ENCODE measurements at regions not wholly inside any gene's neighbourhood (a gene's known extent, or its start where the extent isn't known, plus 50 kb on each side); places are given as distances from the start of the nearest gene placed in this dataset.
"Not testable (repeated sequence)": the region's sequence is repeated elsewhere in the genome, so short reads cannot be mapped to it uniquely, and the experiment has no call there.

GRCh38 chr4:77282305-77282704 lies 125.3 kb downstream of the CCNG2 start:
- H3K27me3 Mint-ChIP-seq (ENCODE audit: low read depth) = peaks cover 87% of the 10 kb centered on the region
- no peaks in the 10 kb centered on the region for H3K4me1 Mint-ChIP-seq
- no peak for TF ChIP-seq CTCF (IDR thresholded peaks at IDR 0.05; ENCODE audit: unreplicated experiment)
- H3K27ac Mint-ChIP-seq = no peak overlapping the region
- H3K9me3 Mint-ChIP-seq = no peaks in the 10 kb centered on the region
- H3K4me3 Mint-ChIP-seq = no peak overlapping the region
- DNase-seq (ENCODE audit: low spot score in 2 of 2, unreplicated experiment in 2 of 2) = no peak
- H3K36me3 Mint-ChIP-seq = no peaks in the 10 kb centered on the region

- no peak for TF ChIP-seq CTCF (IDR thresholded peaks at IDR 0.05; ENCODE audit: unreplicated experiment)
- no peak overlapping the region for H3K27ac Mint-ChIP-seq
- H3K4me1 Mint-ChIP-seq = no peaks in the 10 kb centered on the region
- no peaks in the 10 kb centered on the region for H3K9me3 Mint-ChIP-seq
- no peaks in the 10 kb centered on the region for H3K36me3 Mint-ChIP-seq
- peaks cover 83% of the 10 kb centered on the region for H3K27me3 Mint-ChIP-seq (ENCODE audit: low read depth)
- DNase-seq (ENCODE audit: low spot score in 2 of 2, unreplicated experiment in 2 of 2) = no peak
- H3K4me3 Mint-ChIP-seq = no peak overlapping the region
Observed at GRCh38 chr4:77284036-77284435, 127.0 kb downstream of the CCNG2 start.

GRCh38 chr4:77286906-77287305 lies 129.9 kb downstream of the CCNG2 start:
- Mint-ChIP-seq H3K36me3 (no peaks in the 10 kb centered on the region), H3K27me3 (ENCODE audit: low read depth) (peaks cover 75% of the 10 kb centered on the region), H3K27ac (no peak overlapping the region), H3K9me3 (no peaks in the 10 kb centered on the region), H3K4me3 (no peak overlapping the region), H3K4me1 (no peaks in the 10 kb centered on the region)
- DNase-seq (ENCODE audit: low spot score in 2 of 2, unreplicated experiment in 2 of 2) = no peak
- TF ChIP-seq CTCF (IDR thresholded peaks at IDR 0.05; ENCODE audit: unreplicated experiment) = no peak

GRCh38 chr4:77293426-77293825 lies 136.4 kb downstream of the CCNG2 start:
- no peak for DNase-seq (ENCODE audit: low spot score in 2 of 2, unreplicated experiment in 2 of 2)
- H3K4me3 Mint-ChIP-seq = no peak overlapping the region
- TF ChIP-seq CTCF (IDR thresholded peaks at IDR 0.05; ENCODE audit: unreplicated experiment) = no peak
- peaks cover 9% of the 10 kb centered on the region for H3K9me3 Mint-ChIP-seq
- no peaks in the 10 kb centered on the region for H3K36me3 Mint-ChIP-seq
- no peaks in the 10 kb centered on the region for H3K4me1 Mint-ChIP-seq
- peaks cover 49% of the 10 kb centered on the region for H3K27me3 Mint-ChIP-seq (ENCODE audit: low read depth)
- no peak overlapping the region for H3K27ac Mint-ChIP-seq

GRCh38 chr4:77300996-77301395 lies 144.0 kb downstream of the CCNG2 start:
- not testable (repeated sequence) for DNase-seq (ENCODE audit: low spot score in 2 of 2, unreplicated experiment in 2 of 2); H3K36me3 Mint-ChIP-seq
- peaks cover 12% of the 10 kb centered on the region for H3K9me3 Mint-ChIP-seq

GRCh38 chr4:77305766-77306165 lies 148.8 kb downstream of the CCNG2 start:
- DNase-seq (ENCODE audit: low spot score in 2 of 2, unreplicated experiment in 2 of 2) = no peak
- TF ChIP-seq CTCF (IDR thresholded peaks at IDR 0.05; ENCODE audit: unreplicated experiment) = no peak
- no peaks in the 10 kb centered on the region for H3K36me3 Mint-ChIP-seq
- H3K4me3 Mint-ChIP-seq = no peak overlapping the region
- peaks cover 2% of the 10 kb centered on the region for H3K4me1 Mint-ChIP-seq
- peaks cover 12% of the 10 kb centered on the region for H3K9me3 Mint-ChIP-seq
- H3K27me3 Mint-ChIP-seq (ENCODE audit: low read depth) = peaks cover 2% of the 10 kb centered on the region
- no peak overlapping the region for H3K27ac Mint-ChIP-seq

More at GRCh38 chr4:77300996-77301395, 144.0 kb downstream of the CCNG2 start:
- not testable (repeated sequence) for H3K27ac Mint-ChIP-seq, H3K4me1 Mint-ChIP-seq, H3K4me3 Mint-ChIP-seq
- H3K27me3 Mint-ChIP-seq (ENCODE audit: low read depth) = peaks cover 18% of the 10 kb centered on the region

All from mesothelial cell of epicardium (in vitro differentiated cells).